ENCODE measurements at regions not wholly inside any gene's neighbourhood (a gene's known extent, or its start where the extent isn't known, plus 50 kb on each side); places are given as distances from the start of the nearest gene placed in this dataset.

GRCh38 chr7:106721816-106722785 is 61.1 kb upstream of the CCDC71L start:
- no peak for DNase-seq (ENCODE audit: low spot score)
- H3K27ac Mint-ChIP-seq (ENCODE audit: unreplicated experiment): no peak overlapping the region
- TF ChIP-seq CTCF (IDR thresholded peaks at IDR 0.05): no peak
- H3K4me1 Mint-ChIP-seq (ENCODE audit: low read depth): peaks cover 7% of the 10 kb centered on the region
- no peak overlapping the region for H3K4me3 Mint-ChIP-seq (ENCODE audit: unreplicated experiment)
- no peaks in the 10 kb centered on the region for H3K36me3 Mint-ChIP-seq (ENCODE audit: low read depth)
- H3K27me3 Mint-ChIP-seq (ENCODE audit: low read depth): no peaks in the 10 kb centered on the region
- no peaks in the 10 kb centered on the region for H3K9me3 Mint-ChIP-seq (ENCODE audit: low read depth)

DNA sequence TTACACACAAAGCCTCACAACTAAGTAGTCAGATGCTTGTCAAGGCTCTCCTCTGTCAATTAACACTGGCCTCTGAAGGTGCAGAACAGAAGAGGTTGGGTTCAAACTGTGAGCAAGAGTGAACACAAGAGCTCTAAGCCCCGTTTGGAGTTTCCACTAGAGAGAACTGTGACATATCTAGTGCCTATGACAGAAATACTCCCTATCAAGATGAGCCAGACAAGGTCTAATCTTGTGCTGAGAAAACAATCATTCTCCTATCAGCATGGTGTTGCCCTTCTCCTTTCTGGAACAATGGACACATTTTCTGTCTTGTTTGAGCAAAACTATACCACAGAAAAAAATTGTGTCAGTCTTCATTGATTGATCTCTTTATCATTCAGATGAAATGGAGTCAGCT is 62.4 kb upstream of the CCDC71L start:
- no peaks in the 10 kb centered on the region for H3K36me3 Mint-ChIP-seq (ENCODE audit: low read depth)
- no peak overlapping the region for H3K4me3 Mint-ChIP-seq (ENCODE audit: unreplicated experiment)
- peaks cover 7% of the 10 kb centered on the region for H3K4me1 Mint-ChIP-seq (ENCODE audit: low read depth)
- H3K27ac Mint-ChIP-seq (ENCODE audit: unreplicated experiment): no peak overlapping the region
- TF ChIP-seq CTCF (IDR thresholded peaks at IDR 0.05): no peak
- no peaks in the 10 kb centered on the region for H3K27me3 Mint-ChIP-seq (ENCODE audit: low read depth)
- DNase-seq (ENCODE audit: low spot score): no peak
- H3K9me3 Mint-ChIP-seq (ENCODE audit: low read depth): peaks cover 2% of the 10 kb centered on the region

DNA sequence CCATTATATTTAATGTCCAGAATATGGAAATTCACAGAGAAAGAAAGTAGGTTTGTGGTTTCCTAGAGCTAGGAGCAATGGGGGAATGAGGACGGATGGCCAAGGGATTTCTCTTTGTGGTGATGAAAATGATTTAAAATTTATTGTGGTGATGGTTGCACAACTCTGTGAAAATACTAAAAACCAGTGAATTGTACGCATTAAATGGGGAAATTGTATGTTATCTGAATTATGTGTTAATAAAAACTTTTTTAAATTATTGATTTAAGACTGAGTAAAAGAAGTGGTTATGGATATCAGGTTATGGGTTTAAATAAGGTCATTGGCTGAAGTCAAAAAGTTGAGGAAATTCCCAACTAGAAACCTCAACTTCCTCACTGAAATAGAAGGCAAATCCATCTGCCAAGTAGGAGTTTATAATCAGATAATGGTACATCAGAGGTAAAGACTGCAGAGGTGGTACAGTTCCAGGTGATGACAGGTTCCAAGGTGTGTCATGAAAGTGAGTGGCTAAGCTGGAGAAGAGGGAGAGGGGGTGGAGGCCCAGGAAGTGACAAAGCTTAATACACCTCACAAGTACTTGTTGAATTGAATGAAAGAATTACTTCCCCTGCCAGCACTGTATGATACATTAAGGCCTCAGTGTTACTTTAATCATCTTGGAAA is 68.9 kb upstream of the CCDC71L start:
- no peaks in the 10 kb centered on the region for H3K27me3 Mint-ChIP-seq (ENCODE audit: low read depth)
- no peak for DNase-seq (ENCODE audit: low spot score)
- H3K36me3 Mint-ChIP-seq (ENCODE audit: low read depth): no peaks in the 10 kb centered on the region
- peaks cover 25% of the 10 kb centered on the region for H3K4me1 Mint-ChIP-seq (ENCODE audit: low read depth)
- TF ChIP-seq CTCF (IDR thresholded peaks at IDR 0.05): no peak
- H3K9me3 Mint-ChIP-seq (ENCODE audit: low read depth): peaks cover 2% of the 10 kb centered on the region
- no peak overlapping the region for H3K4me3 Mint-ChIP-seq (ENCODE audit: unreplicated experiment)
- no peak overlapping the region for H3K27ac Mint-ChIP-seq (ENCODE audit: unreplicated experiment)

GRCh38 chr7:106731187-106731586 is 70.2 kb upstream of the CCDC71L start:
- peaks cover 28% of the 10 kb centered on the region for H3K4me1 Mint-ChIP-seq (ENCODE audit: low read depth)
- no peaks in the 10 kb centered on the region for H3K36me3 Mint-ChIP-seq (ENCODE audit: low read depth)
- no peak for TF ChIP-seq CTCF (IDR thresholded peaks at IDR 0.05)
- H3K9me3 Mint-ChIP-seq (ENCODE audit: low read depth): peaks cover 2% of the 10 kb centered on the region
- DNase-seq (ENCODE audit: low spot score): no peak
- H3K4me3 Mint-ChIP-seq (ENCODE audit: unreplicated experiment): no peak overlapping the region
- no peaks in the 10 kb centered on the region for H3K27me3 Mint-ChIP-seq (ENCODE audit: low read depth)
- H3K27ac Mint-ChIP-seq (ENCODE audit: unreplicated experiment): no peak overlapping the region

GRCh38 chr7:106731646-106732444 is 70.9 kb upstream of the CCDC71L start:
- Mint-ChIP-seq H3K4me1 (ENCODE audit: low read depth) (peaks cover 34% of the 10 kb centered on the region), H3K9me3 (ENCODE audit: low read depth) (peaks cover 2% of the 10 kb centered on the region), H3K4me3 (ENCODE audit: unreplicated experiment) (no peak overlapping the region), H3K27me3 (ENCODE audit: low read depth) (no peaks in the 10 kb centered on the region), H3K27ac (ENCODE audit: unreplicated experiment) (no peak overlapping the region), H3K36me3 (ENCODE audit: low read depth) (no peaks in the 10 kb centered on the region)
- DNase-seq (ENCODE audit: low spot score): no peak
- TF ChIP-seq CTCF (IDR thresholded peaks at IDR 0.05): no peak

Measured in chondrocyte (in vitro differentiated cells).